H9 (cell line): ENCODE measurements at regions not wholly inside any gene's neighbourhood (a gene's known extent, or its start where the extent isn't known, plus 50 kb on each side); places are given as distances from the start of the nearest gene placed in this dataset.

ENCODE experiments used
- DNase-seq: peaks from one replicate; pipeline ENCODE4 v3.0.0-alpha.2; 2017
- H2AFZ ChIP-seq: one replicate; pipeline ENCODE4 v1.6.1; 2013; ENCODE audit warnings: mild to moderate bottlenecking, low read length, control low read depth, moderate library complexity
- H2AK5ac ChIP-seq: 2 replicates; pipeline ENCODE4 v1.6.1; 2013; ENCODE audit warnings: low read length, control low read depth, mixed read lengths; ENCODE audit not compliant: insufficient read length
- H2BK120ac ChIP-seq: one replicate; pipeline ENCODE4 v1.6.1; 2013; ENCODE audit warnings: low read depth, mild to moderate bottlenecking, low read length, control low read depth, inconsistent platforms; ENCODE audit not compliant: poor library complexity, severe bottlenecking
- H2BK12ac ChIP-seq: 2 replicates; pipeline ENCODE4 v1.6.1; 2013; ENCODE audit warnings: low read length, control low read depth, mixed read lengths, low read depth; ENCODE audit not compliant: insufficient read length
- H2BK15ac ChIP-seq: 2 replicates; pipeline ENCODE4 v1.6.1; 2013; ENCODE audit warnings: low read depth, low read length, control low read depth
- H2BK20ac ChIP-seq: one replicate; pipeline ENCODE4 v1.6.1; 2013; ENCODE audit warnings: low read depth, mild to moderate bottlenecking, low read length, control low read depth, inconsistent platforms; ENCODE audit not compliant: poor library complexity, severe bottlenecking
- H2BK5ac ChIP-seq: 2 replicates; pipeline ENCODE4 v1.6.1; 2013; ENCODE audit warnings: low read length, control low read depth, mixed read lengths; ENCODE audit not compliant: insufficient read length
- H3K14ac ChIP-seq: 2 replicates; pipeline ENCODE4 v1.6.1; 2013; ENCODE audit warnings: low read length, control low read depth; ENCODE audit not compliant: insufficient read depth
- H3K18ac ChIP-seq: 2 replicates; pipeline ENCODE4 v1.6.1; 2013; ENCODE audit warnings: low read depth, mild to moderate bottlenecking, mixed read lengths, low read length, control low read depth; ENCODE audit not compliant: insufficient read length
- H3K23ac ChIP-seq: 2 replicates; pipeline ENCODE4 v1.6.1; 2013; ENCODE audit warnings: low read length, control low read depth, mixed read lengths, low read depth; ENCODE audit not compliant: insufficient read length
- H3K23me2 ChIP-seq: 2 replicates; pipeline ENCODE4 v1.6.1; 2013; ENCODE audit warnings: low read depth, mild to moderate bottlenecking, mixed read lengths, low read length, control low read depth; ENCODE audit not compliant: insufficient read length, poor library complexity, severe bottlenecking
- H3K27ac ChIP-seq: 2 replicates; pipeline ENCODE4 v1.5.1; 2013; ENCODE audit warnings: low read length, control low read depth, mixed read lengths, low read depth; ENCODE audit not compliant: insufficient read length
- H3K27me3 ChIP-seq: 2 replicates; pipeline ENCODE4 v1.6.1; 2013; ENCODE audit warnings: low read length, control low read depth, inconsistent platforms; ENCODE audit not compliant: insufficient read depth
- H3K4ac ChIP-seq: 2 replicates; pipeline ENCODE4 v1.6.1; 2013; ENCODE audit warnings: low read depth, mild to moderate bottlenecking, control low read depth, inconsistent platforms, low read length, moderate library complexity
- H3K4me1 ChIP-seq: 2 replicates; pipeline ENCODE4 v1.6.1; 2013; ENCODE audit warnings: low read length, control low read depth, inconsistent platforms; ENCODE audit not compliant: insufficient read depth
- H3K4me2 ChIP-seq: 2 replicates; pipeline ENCODE4 v1.6.1; 2013; ENCODE audit warnings: low read length, control low read depth, mixed read lengths; ENCODE audit not compliant: insufficient read length, insufficient read depth
- H3K56ac ChIP-seq: 2 replicates; pipeline ENCODE4 v1.6.1; 2013; ENCODE audit warnings: low read depth, mild to moderate bottlenecking, mixed read lengths, low read length, control low read depth; ENCODE audit not compliant: insufficient read length
- H3K79me1 ChIP-seq: 2 replicates; pipeline ENCODE4 v1.6.1; 2013; ENCODE audit warnings: low read depth, mild to moderate bottlenecking, moderate library complexity, low read length, control low read depth, inconsistent platforms; ENCODE audit not compliant: insufficient read depth, poor library complexity, severe bottlenecking
- H3K79me2 ChIP-seq: 2 replicates; pipeline ENCODE4 v1.6.1; 2013; ENCODE audit warnings: low read length, control low read depth, inconsistent platforms; ENCODE audit not compliant: insufficient read depth
- H3K9ac ChIP-seq: 2 replicates; pipeline ENCODE4 v1.6.1; 2013; ENCODE audit warnings: low read length, control low read depth, mixed read lengths; ENCODE audit not compliant: insufficient read length; ENCODE audit errors: extremely low read depth
- H3K9me3 ChIP-seq: one replicate; pipeline ENCODE4 v1.6.1; 2013; ENCODE audit warnings: low read depth, low read length, inconsistent platforms; ENCODE audit not compliant: control insufficient read depth
- H3T11ph ChIP-seq: one replicate; pipeline ENCODE4 v1.6.1; 2013; ENCODE audit warnings: mild to moderate bottlenecking, low read length, control low read depth, inconsistent platforms
- H4K20me1 ChIP-seq: one replicate; pipeline ENCODE4 v1.6.1; 2013; ENCODE audit not compliant: control insufficient read depth, insufficient read length, insufficient read depth
- H4K5ac ChIP-seq: 2 replicates; pipeline ENCODE4 v1.6.1; 2013; ENCODE audit warnings: low read depth, mild to moderate bottlenecking, mixed read lengths, low read length, control low read depth; ENCODE audit not compliant: insufficient read length
- H4K8ac ChIP-seq: replicated peaks from 2 replicates; pipeline ENCODE4 v1.6.1; 2013; ENCODE audit warnings: low read length, control low read depth, mixed read lengths, low read depth; ENCODE audit not compliant: insufficient read length
- H4K91ac ChIP-seq: 2 replicates; pipeline ENCODE4 v1.6.1; 2013; ENCODE audit warnings: low read depth, mild to moderate bottlenecking, moderate library complexity, mixed read lengths, low read length, control low read depth; ENCODE audit not compliant: insufficient read length
- H3K27ac Mint-ChIP-seq, 3 experiments: 2 replicates in 2 of 3; 3 replicates in 1 of 3; pipeline ENCODE4 v1.8.0; 2020 to 2021; ENCODE audit warnings: mixed read lengths in 3 of 3, mild to moderate bottlenecking in 1 of 3, moderate library complexity in 1 of 3
- H3K27me3 Mint-ChIP-seq: 2 replicates; pipeline ENCODE4 v1.8.0; 2021; ENCODE audit warnings: low read depth, mild to moderate bottlenecking, moderate library complexity, mixed read lengths
- H3K36me3 Mint-ChIP-seq, 3 experiments: 2 replicates in 2 of 3; 3 replicates in 1 of 3; pipeline ENCODE4 v1.8.0; 2020 to 2021; ENCODE audit warnings: low read depth in 3 of 3, mixed read lengths in 3 of 3; ENCODE audit not compliant: insufficient read depth in 1 of 3
- H3K4me1 Mint-ChIP-seq, 2 experiments: 2 replicates each; pipeline ENCODE4 v1.8.0; 2020; ENCODE audit warnings: mixed read lengths in 2 of 2
- H3K4me3 Mint-ChIP-seq, 2 experiments: 2 replicates in 1 of 2; 3 replicates in 1 of 2; pipeline ENCODE4 v1.8.0; 2020 to 2021; ENCODE audit warnings: mild to moderate bottlenecking in 2 of 2, mixed read lengths in 2 of 2, moderate library complexity in 1 of 2
- H3K9me3 Mint-ChIP-seq, 2 experiments: 2 replicates in 1 of 2; 3 replicates in 1 of 2; pipeline ENCODE4 v1.8.0; 2020; ENCODE audit warnings: mild to moderate bottlenecking in 2 of 2, mixed read lengths in 2 of 2, moderate library complexity in 1 of 2
- CTCF ChIP-seq: fragments of 200-600 bp; sonication (generic); conservative IDR thresholded peaks from 3 replicates; pipeline ENCODE4 v1.8.0; 2021; ENCODE audit warnings: antibody characterized with exemption, mild to moderate bottlenecking
- WGBS: extraction: QIAGEN DNeasy Blood & Tissue Kit; methylation state at CpG from one replicate; pipeline ENCODE4 v1.1.7; 2013; ENCODE audit warnings: missing lambda C conversion rate, low lambda C conversion rate, mixed read lengths; ENCODE audit not compliant: insufficient read length; ENCODE audit errors: extremely low coverage; 5-methylcytosine and 5-hydroxymethylcytosine counted together

GRCh38 chr4:121451310-121451709, 70.5 kb upstream of the QRFPR start:
- Histone ChIP-seq H4K8ac (no peak overlapping the region), H2BK120ac (no peak overlapping the region), H4K5ac (no peak overlapping the region), H2AK5ac (no peak overlapping the region), H3K79me1 (no peaks in the 10 kb centered on the region), H3K9me3 (no peaks in the 10 kb centered on the region), H3K56ac (no peak overlapping the region), H3K4me2 (no peak overlapping the region), H2BK15ac (no peak overlapping the region), H3K27ac (no peak overlapping the region), H3K4me1 (peaks cover 3% of the 10 kb centered on the region; the same call in 1 of the 2 replicates), H2BK5ac (no peak overlapping the region), H3K79me2 (no peaks in the 10 kb centered on the region), H3T11ph (no peak overlapping the region), H4K20me1 (no peaks in the 10 kb centered on the region), H3K23me2 (no peaks in the 10 kb centered on the region), H2BK20ac (no peak overlapping the region), H2AFZ (no peak overlapping the region), H3K14ac (no peak overlapping the region), H3K9ac (no peak overlapping the region), H3K23ac (no peak overlapping the region), H3K18ac (no peak overlapping the region), H3K27me3 (no peaks in the 10 kb centered on the region), H3K4ac (no peak overlapping the region), H2BK12ac (no peak overlapping the region), H4K91ac (no peak overlapping the region)
- no peaks in the 10 kb centered on the region for H3K9me3 Mint-ChIP-seq
- H3K36me3 Mint-ChIP-seq, result no peaks in the 10 kb centered on the region
- peaks cover 14% of the 10 kb centered on the region in 2 experiments for H3K4me1 Mint-ChIP-seq
- no peaks in the 10 kb centered on the region for H3K27me3 Mint-ChIP-seq
- no peak overlapping the region for H3K4me3 Mint-ChIP-seq
- DNase-seq, result no peak
- no peak overlapping the region for H3K27ac Mint-ChIP-seq
- no CpG with 5 or more reads among the region's 1 CpG for WGBS
- TF ChIP-seq CTCF, result no peak
